ENCODE measurements at regions not wholly inside any gene's neighbourhood (a gene's known extent, or its start where the extent isn't known, plus 50 kb on each side); places are given as distances from the start of the nearest gene placed in this dataset.

- no peak for TF ChIP-seq CTCF (IDR thresholded peaks at IDR 0.05)
- Mint-ChIP-seq H3K36me3 (ENCODE audit: low read depth) (peaks cover 5% of the 10 kb centered on the region; the same call in 1 of the 2 replicates), H3K9me3 (peaks cover 8% of the 10 kb centered on the region; the same call in 1 of the 2 replicates), H3K27me3 (ENCODE audit: insufficient read depth) (no peaks in the 10 kb centered on the region), H3K27ac (no peak overlapping the region), H3K4me3 (no peak overlapping the region), H3K4me1 (ENCODE audit: low read depth) (no peaks in the 10 kb centered on the region)
- DNase-seq: no peak
Observed at GRCh38 chr1:86239894-86240293, 83.3 kb upstream of the COL24A1 start.

GRCh38 chr1:86239490-86239889 lies 82.9 kb upstream of the COL24A1 start:
- Mint-ChIP-seq H3K9me3 (peaks cover 8% of the 10 kb centered on the region; the same call in 1 of the 2 replicates), H3K27me3 (ENCODE audit: insufficient read depth) (no peaks in the 10 kb centered on the region), H3K4me1 (ENCODE audit: low read depth) (no peaks in the 10 kb centered on the region), H3K4me3 (no peak overlapping the region), H3K27ac (no peak overlapping the region), H3K36me3 (ENCODE audit: low read depth) (peaks cover 5% of the 10 kb centered on the region; the same call in 1 of the 2 replicates)
- no peak for TF ChIP-seq CTCF (IDR thresholded peaks at IDR 0.05)
- DNase-seq: no peak

GRCh38 chr1:86238226-86238625 lies 81.7 kb upstream of the COL24A1 start:
- no peaks in the 10 kb centered on the region for H3K4me1 Mint-ChIP-seq (ENCODE audit: low read depth)
- TF ChIP-seq CTCF (IDR thresholded peaks at IDR 0.05): no peak
- peaks cover 8% of the 10 kb centered on the region; the same call in 1 of the 2 replicates for H3K9me3 Mint-ChIP-seq
- H3K4me3 Mint-ChIP-seq: no peak overlapping the region
- peaks cover 5% of the 10 kb centered on the region; the same call in 1 of the 2 replicates for H3K36me3 Mint-ChIP-seq (ENCODE audit: low read depth)
- no peaks in the 10 kb centered on the region for H3K27me3 Mint-ChIP-seq (ENCODE audit: insufficient read depth)
- no peak for DNase-seq
- H3K27ac Mint-ChIP-seq: no peak overlapping the region

GRCh38 chr1:86235852-86236251 lies 79.3 kb upstream of the COL24A1 start:
- H3K9me3 Mint-ChIP-seq: peaks cover 8% of the 10 kb centered on the region; the same call in 1 of the 2 replicates
- TF ChIP-seq CTCF (IDR thresholded peaks at IDR 0.05): no peak
- no peak overlapping the region for H3K4me3 Mint-ChIP-seq
- peaks cover 5% of the 10 kb centered on the region; the same call in 1 of the 2 replicates for H3K36me3 Mint-ChIP-seq (ENCODE audit: low read depth)
- no peak for DNase-seq
- no peaks in the 10 kb centered on the region for H3K4me1 Mint-ChIP-seq (ENCODE audit: low read depth)
- H3K27me3 Mint-ChIP-seq (ENCODE audit: insufficient read depth): peaks cover 4% of the 10 kb centered on the region; the same call in 1 of the 2 replicates
- no peak overlapping the region for H3K27ac Mint-ChIP-seq

GRCh38 chr1:86233403-86233802 lies 76.8 kb upstream of the COL24A1 start:
- H3K4me1 Mint-ChIP-seq (ENCODE audit: low read depth): no peaks in the 10 kb centered on the region
- H3K9me3 Mint-ChIP-seq: peaks cover 8% of the 10 kb centered on the region; the same call in 1 of the 2 replicates
- H3K27me3 Mint-ChIP-seq (ENCODE audit: insufficient read depth): peaks cover 6% of the 10 kb centered on the region
- H3K36me3 Mint-ChIP-seq (ENCODE audit: low read depth): peaks cover 5% of the 10 kb centered on the region; the same call in 1 of the 2 replicates
- no peak for DNase-seq
- no peak for TF ChIP-seq CTCF (IDR thresholded peaks at IDR 0.05)
- H3K27ac Mint-ChIP-seq: no peak overlapping the region
- H3K4me3 Mint-ChIP-seq: no peak overlapping the region

Data from HFFc6 (cell line).